RWPE2 (cell line): ENCODE measurements at regions not wholly inside any gene's neighbourhood (a gene's known extent, or its start where the extent isn't known, plus 50 kb on each side); places are given as distances from the start of the nearest gene placed in this dataset.

ENCODE experiments used
- ATAC-seq: fragments of 200-7000 bp; cut with Tn5 transposase; 3 replicates; pipeline ENCODE4 v1.9.1; 2021; ENCODE audit warnings: low read depth
- DNase-seq: peaks from one replicate; pipeline ENCODE4 v3.0.0-alpha.2; 2020; ENCODE audit warnings: low spot score
- H3K27ac ChIP-seq: fragments of 450-650 bp; 2 replicates; pipeline ENCODE4 v1.5.1; 2017; ENCODE audit warnings: mild to moderate bottlenecking; ENCODE audit not compliant: poor library complexity, severe bottlenecking
- H3K27me3 ChIP-seq: fragments of 250-450 bp; sonication (Bioruptor Pico); 2 replicates; pipeline ENCODE4 v1.5.1; 2021; ENCODE audit warnings: mild to moderate bottlenecking, moderate library complexity; ENCODE audit not compliant: insufficient read depth, poor library complexity, severe bottlenecking
- H3K36me3 ChIP-seq: fragments of 250-450 bp; sonication (Bioruptor Pico); 2 replicates; pipeline ENCODE4 v1.5.1; 2020; ENCODE audit warnings: low read depth, mild to moderate bottlenecking, moderate library complexity
- H3K4me1 ChIP-seq: fragments of 250-450 bp; sonication (Bioruptor Pico); 2 replicates; pipeline ENCODE4 v1.5.1; 2021; ENCODE audit warnings: mild to moderate bottlenecking, moderate library complexity; ENCODE audit not compliant: insufficient read depth, poor library complexity, severe bottlenecking
- H3K4me3 ChIP-seq: fragments of 250-450 bp; sonication (Bioruptor Pico); 2 replicates; pipeline ENCODE4 v1.5.1; 2021; ENCODE audit warnings: mild to moderate bottlenecking, moderate library complexity; ENCODE audit not compliant: severe bottlenecking
- H3K9me3 ChIP-seq: fragments of 250-450 bp; sonication (Bioruptor Pico); 2 replicates; pipeline ENCODE4 v1.5.1; 2021; ENCODE audit warnings: mild to moderate bottlenecking, moderate library complexity; ENCODE audit not compliant: severe bottlenecking
- CTCF ChIP-seq: fragments of 450-650 bp; IDR thresholded peaks from one replicate; pipeline ENCODE4 v1.5.1; 2017; ENCODE audit warnings: mild to moderate bottlenecking, moderate library complexity; ENCODE audit not compliant: poor library complexity, severe bottlenecking

GRCh38 chr17:69724238-69724637 lies 309.7 kb downstream of the MAP2K6 start:
- Histone ChIP-seq H3K4me3 (no peak overlapping the region), H3K36me3 (no peaks in the 10 kb centered on the region), H3K27ac (no peak overlapping the region), H3K9me3 (no peaks in the 10 kb centered on the region), H3K4me1 (no peaks in the 10 kb centered on the region), H3K27me3 (no peaks in the 10 kb centered on the region)
- TF ChIP-seq CTCF, result no peak
- DNase-seq, result no peak
- no peak for ATAC-seq

GRCh38 chr17:69725146-69725545 lies 310.6 kb downstream of the MAP2K6 start:
- DNase-seq (no peak), ATAC-seq (no peak)
- Histone ChIP-seq H3K27ac (no peak overlapping the region), H3K4me1 (peaks cover 7% of the 10 kb centered on the region), H3K4me3 (no peak overlapping the region), H3K27me3 (no peaks in the 10 kb centered on the region), H3K36me3 (no peaks in the 10 kb centered on the region), H3K9me3 (no peaks in the 10 kb centered on the region)
- no peak for TF ChIP-seq CTCF

DNA sequence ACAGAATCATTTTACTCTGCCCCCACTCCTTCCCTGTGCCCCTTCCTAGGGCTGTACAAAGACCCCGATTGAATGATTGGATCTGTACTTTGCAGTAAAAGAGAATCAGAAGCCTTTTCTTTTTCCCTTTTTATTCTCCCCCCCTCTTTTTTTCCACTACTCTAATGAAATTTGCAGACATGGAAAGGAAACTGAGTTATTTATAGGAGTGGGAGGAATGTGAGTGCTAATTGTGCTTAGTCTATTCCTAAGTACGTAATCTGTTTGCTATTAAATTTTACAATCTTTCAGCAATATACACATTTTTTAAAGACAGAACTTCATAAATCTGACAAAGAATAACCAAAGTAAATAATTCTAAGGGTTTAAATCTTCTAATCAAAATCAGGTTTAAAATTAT lies 314.3 kb downstream of the MAP2K6 start:
- no peak for DNase-seq

GRCh38 chr17:69729944-69730343 lies 315.4 kb downstream of the MAP2K6 start:
- Histone ChIP-seq H3K27me3 (no peaks in the 10 kb centered on the region), H3K4me1 (peaks cover 34% of the 10 kb centered on the region), H3K27ac (peak overlapping the region; percentile 39), H3K36me3 (no peaks in the 10 kb centered on the region), H3K4me3 (no peak overlapping the region), H3K9me3 (no peaks in the 10 kb centered on the region)
- peak; percentile 73 for ATAC-seq
- no peak for TF ChIP-seq CTCF
- DNase-seq, result no peak

More for the DNA sequence above, 314.3 kb downstream of the MAP2K6 start:
- Histone ChIP-seq H3K27ac (no peak overlapping the region), H3K27me3 (no peaks in the 10 kb centered on the region), H3K9me3 (no peaks in the 10 kb centered on the region), H3K4me3 (no peak overlapping the region), H3K36me3 (no peaks in the 10 kb centered on the region), H3K4me1 (peaks cover 24% of the 10 kb centered on the region)
- TF ChIP-seq CTCF, result no peak
- ATAC-seq, result no peak

DNA sequence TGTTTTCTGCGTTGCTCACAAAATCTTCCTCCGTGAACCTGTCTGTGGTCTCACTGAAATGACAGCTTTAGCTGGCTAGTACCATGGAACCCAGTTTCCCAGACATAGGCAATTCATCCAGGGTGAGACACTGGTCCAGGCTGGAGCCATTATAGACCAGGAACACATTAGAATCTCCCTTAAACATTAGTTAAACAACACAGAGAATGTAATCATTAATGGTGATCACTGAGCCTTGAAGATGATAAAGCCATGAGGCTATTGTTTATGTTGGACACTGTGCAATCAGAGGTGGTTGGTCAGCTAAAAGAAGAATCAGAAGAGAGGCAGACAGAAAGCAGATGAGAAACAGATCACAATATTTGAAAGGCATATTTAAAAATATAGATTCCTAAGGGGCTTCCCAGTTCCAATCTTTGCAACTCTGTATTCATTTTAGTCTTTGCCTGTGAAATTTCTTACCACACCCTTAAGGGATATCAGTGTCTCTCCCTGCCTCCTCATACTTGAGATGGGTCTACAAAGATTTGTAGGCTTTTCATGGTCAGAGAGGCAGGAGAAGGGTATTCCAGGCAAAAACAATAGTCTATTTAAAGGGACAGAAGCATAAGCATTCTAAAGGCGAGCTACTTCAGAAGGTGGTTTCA lies 317.9 kb downstream of the MAP2K6 start:
- no peaks in the 10 kb centered on the region for H3K9me3 ChIP-seq
- ATAC-seq (no peak), DNase-seq (no peak)
- peak overlapping the region; percentile 81 for H3K27ac ChIP-seq
- no peak overlapping the region for H3K4me3 ChIP-seq
- no peaks in the 10 kb centered on the region for H3K27me3 ChIP-seq
- peaks cover 34% of the 10 kb centered on the region for H3K4me1 ChIP-seq
- no peak for TF ChIP-seq CTCF
- no peaks in the 10 kb centered on the region for H3K36me3 ChIP-seq
